Psoas muscle (tissue), 7 donors: ENCODE measurements at regions not wholly inside any gene's neighbourhood (a gene's known extent, or its start where the extent isn't known, plus 50 kb on each side); places are given as distances from the start of the nearest gene placed in this dataset.

Experiments
- ATAC-seq, 4 donors: fragments of 200-7000 bp; cut with Tn5 transposase; one replicate each; pipeline ENCODE4 v1.9.1; 2020; ENCODE audit warnings: moderate library complexity in 3 of 4, mild to moderate bottlenecking in 2 of 4
- DNase-seq, 2 donors: peaks; one replicate each; pipeline ENCODE4 v3.0.0-alpha.2; 2020
- H3K27ac ChIP-seq: fragments of 200-600 bp; one replicate; pipeline ENCODE4 v1.8.0; 2022
- H3K27me3 ChIP-seq, 3 donors: fragments of 200-600 bp in 1 of 3; one replicate each; pipeline versions ENCODE4 v1.6.1 to v1.8.0; 2013 to 2022; ENCODE audit warnings: low read length in 2 of 3, mild to moderate bottlenecking in 2 of 3, moderate library complexity in 1 of 3; ENCODE audit not compliant: insufficient read depth in 3 of 3
- H3K36me3 ChIP-seq, 2 donors: fragments of 200-600 bp in 1 of 2; one replicate each; pipeline versions ENCODE4 v1.6.1 to v1.8.0; 2013 to 2022; ENCODE audit warnings: low read depth in 1 of 2, mild to moderate bottlenecking in 1 of 2, moderate library complexity in 1 of 2; ENCODE audit not compliant: insufficient read depth in 1 of 2
- H3K4me1 ChIP-seq: fragments of 200-600 bp; one replicate; pipeline ENCODE4 v1.8.0; 2022
- H3K4me3 ChIP-seq: fragments of 200-600 bp; one replicate; pipeline ENCODE4 v1.8.0; 2022; ENCODE audit warnings: mild to moderate bottlenecking
- H3K9me3 ChIP-seq: fragments of 200-600 bp; one replicate; pipeline ENCODE4 v1.8.0; 2022
- WGBS, 3 donors: extraction: QIAGEN DNeasy Blood & Tissue Kit; methylation state at CpG; one replicate each; pipeline versions ENCODE4 v1.1.6 to v1.1.7; 2013; 5-methylcytosine and 5-hydroxymethylcytosine counted together
- intact Hi-C, 2 donors: fragments of 100-400 bp; cut with DNase I; formaldehyde crosslinking; loops; one replicate each; pipeline versions ENCODE4 v1.11.0 to v1.14.2; 2022
- TF ChIP-seq, protein P1 (sequence below): fragments of 200-600 bp; IDR thresholded peaks from one replicate; pipeline ENCODE4 v1.8.0; 2022; ENCODE audit warnings: antibody characterized with exemption
- donor health status: healthy with polysubstance abuse.
- donor health status: DM: no; HTN: no; CAD: no; lungs with moderate emphysema.
- donor health status: Bipolar disorder and iron deficiency.
- donor health status: healthy.
- donor health status: DM: yes; HTN: yes; CAD: no.
- donor health status: DM: no; HTN: no; CAD: no.
- donor health status: DM: yes; HTN: yes; CAD: no.

DNA sequence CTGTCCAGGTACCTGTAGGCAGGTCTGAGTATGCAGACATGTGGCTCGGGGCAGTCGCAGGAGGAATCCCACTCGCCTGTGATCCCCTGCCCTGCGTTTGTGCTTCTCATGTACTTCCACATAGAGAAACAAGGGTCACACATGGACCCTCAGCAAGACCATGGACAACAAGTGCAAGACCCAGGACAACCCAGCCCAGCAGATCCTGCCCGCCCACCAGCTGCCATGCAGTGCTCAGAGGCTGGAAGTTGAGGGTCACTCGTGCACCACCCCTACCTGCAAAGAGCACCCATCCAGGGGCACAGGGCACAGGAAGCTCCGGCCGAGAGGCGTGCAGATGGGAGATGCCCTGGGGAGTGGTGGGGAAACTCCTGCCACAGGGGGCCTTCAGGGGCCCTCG, 67.5 kb upstream of the C14orf180 start:
- H3K9me3 ChIP-seq: no peaks in the 10 kb centered on the region
- TF ChIP-seq, protein P1, sequence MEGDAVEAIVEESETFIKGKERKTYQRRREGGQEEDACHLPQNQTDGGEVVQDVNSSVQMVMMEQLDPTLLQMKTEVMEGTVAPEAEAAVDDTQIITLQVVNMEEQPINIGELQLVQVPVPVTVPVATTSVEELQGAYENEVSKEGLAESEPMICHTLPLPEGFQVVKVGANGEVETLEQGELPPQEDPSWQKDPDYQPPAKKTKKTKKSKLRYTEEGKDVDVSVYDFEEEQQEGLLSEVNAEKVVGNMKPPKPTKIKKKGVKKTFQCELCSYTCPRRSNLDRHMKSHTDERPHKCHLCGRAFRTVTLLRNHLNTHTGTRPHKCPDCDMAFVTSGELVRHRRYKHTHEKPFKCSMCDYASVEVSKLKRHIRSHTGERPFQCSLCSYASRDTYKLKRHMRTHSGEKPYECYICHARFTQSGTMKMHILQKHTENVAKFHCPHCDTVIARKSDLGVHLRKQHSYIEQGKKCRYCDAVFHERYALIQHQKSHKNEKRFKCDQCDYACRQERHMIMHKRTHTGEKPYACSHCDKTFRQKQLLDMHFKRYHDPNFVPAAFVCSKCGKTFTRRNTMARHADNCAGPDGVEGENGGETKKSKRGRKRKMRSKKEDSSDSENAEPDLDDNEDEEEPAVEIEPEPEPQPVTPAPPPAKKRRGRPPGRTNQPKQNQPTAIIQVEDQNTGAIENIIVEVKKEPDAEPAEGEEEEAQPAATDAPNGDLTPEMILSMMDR: no peak
- peaks cover 0 to 39% (median 7%) of the 10 kb centered on the region in 3 donors for H3K27me3 ChIP-seq
- ATAC-seq (no peak), DNase-seq (no peak)
- 69 to 85% (median 74%) methylated on average over 10 of the region's 10 CpGs for WGBS, 3 donors
- H3K27ac ChIP-seq: no peak overlapping the region
- no peaks in the 10 kb centered on the region for H3K4me1 ChIP-seq
- intact Hi-C loops: no loop called here
- H3K36me3 ChIP-seq: no peaks in the 10 kb centered on the region
- no peak overlapping the region for H3K4me3 ChIP-seq

DNA sequence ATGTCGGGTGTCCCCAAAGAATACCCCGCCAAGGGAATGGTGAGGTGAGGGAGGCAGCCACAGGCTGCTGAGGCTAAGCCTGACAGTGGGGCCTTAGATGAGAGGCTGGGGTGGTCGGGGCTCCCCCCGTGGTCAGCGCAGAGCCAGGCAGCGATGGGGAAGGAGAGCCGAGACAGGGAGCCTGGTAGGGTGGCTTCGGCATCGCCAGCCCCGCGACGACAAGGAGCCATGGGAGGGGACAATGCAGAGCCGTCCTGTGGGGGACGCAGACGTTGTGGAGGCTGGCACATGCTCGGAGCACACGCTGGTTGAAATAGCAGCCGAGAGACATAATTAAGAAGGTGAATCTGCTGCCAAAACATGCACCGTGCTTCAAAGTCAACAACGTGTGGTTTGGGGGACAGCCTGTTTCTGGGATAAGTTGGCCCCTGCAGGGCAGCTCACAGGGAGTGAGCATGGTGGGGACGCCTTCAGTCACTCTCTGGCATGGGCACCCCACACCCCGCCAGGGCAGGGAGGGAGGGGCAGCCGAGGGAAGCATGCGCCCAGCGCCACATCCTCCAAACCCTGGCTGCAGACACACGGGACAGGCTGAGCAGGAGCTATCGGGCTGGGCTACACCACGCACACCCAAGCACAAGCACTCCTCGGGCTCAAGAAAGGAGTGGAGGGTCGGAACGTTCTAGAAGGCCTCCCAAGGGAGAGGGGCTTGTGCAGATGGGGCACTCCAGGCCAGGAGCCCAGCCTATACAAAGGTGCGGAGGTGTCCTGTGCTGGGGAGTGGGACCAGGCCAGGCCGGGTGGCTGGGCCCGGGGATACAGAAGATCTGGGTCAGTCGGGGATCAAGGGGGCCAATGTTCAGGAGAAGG, 66.6 kb upstream of the C14orf180 start:
- 49 to 59% (median 54%) methylated on average over 34 to 35 of the region's 35 CpGs for WGBS, 3 donors
- H3K27me3 ChIP-seq: peaks cover 0 to 35% (median 7%) of the 10 kb centered on the region in 3 donors
- no peak for DNase-seq
- intact Hi-C loops: no loop called here
- H3K27ac ChIP-seq: no peak overlapping the region
- H3K36me3 ChIP-seq: no peaks in the 10 kb centered on the region
- no peak for ATAC-seq
- H3K4me1 ChIP-seq: no peaks in the 10 kb centered on the region
- no peaks in the 10 kb centered on the region for H3K9me3 ChIP-seq
- TF ChIP-seq, protein P1: no peak
- H3K4me3 ChIP-seq: no peak overlapping the region

DNA sequence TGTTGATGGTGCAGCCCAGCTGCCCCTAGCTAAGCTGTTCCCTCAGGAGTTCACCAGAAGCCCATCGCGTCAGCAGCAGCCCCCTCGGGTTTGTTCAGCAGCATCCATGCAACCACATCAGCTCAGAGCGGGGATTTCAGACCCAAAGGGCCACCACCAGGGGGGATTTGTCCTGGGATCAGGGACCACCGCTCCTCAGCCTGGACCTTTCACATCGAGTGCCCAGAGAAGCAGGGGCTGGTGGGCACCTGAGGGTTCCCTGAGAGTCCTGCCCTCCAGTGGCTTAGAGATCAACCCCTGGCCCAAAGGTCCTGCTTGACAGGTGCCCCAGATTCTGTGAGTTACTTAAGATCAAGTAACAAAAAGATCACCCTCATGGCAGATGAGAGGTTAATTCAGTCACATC, 65.9 kb upstream of the C14orf180 start:
- H3K27ac ChIP-seq: no peak overlapping the region
- H3K4me1 ChIP-seq: no peaks in the 10 kb centered on the region
- no peak for ATAC-seq
- 78 to 80% (median 80%) methylated on average over 6 of the region's 6 CpGs for WGBS, 3 donors
- no peak overlapping the region for H3K4me3 ChIP-seq
- H3K36me3 ChIP-seq: no peaks in the 10 kb centered on the region
- intact Hi-C loops: no loop called here
- H3K27me3 ChIP-seq: peaks cover 0 to 35% (median 9%) of the 10 kb centered on the region in 3 donors
- no peaks in the 10 kb centered on the region for H3K9me3 ChIP-seq
- no peak for DNase-seq
- TF ChIP-seq, protein P1: no peak

DNA sequence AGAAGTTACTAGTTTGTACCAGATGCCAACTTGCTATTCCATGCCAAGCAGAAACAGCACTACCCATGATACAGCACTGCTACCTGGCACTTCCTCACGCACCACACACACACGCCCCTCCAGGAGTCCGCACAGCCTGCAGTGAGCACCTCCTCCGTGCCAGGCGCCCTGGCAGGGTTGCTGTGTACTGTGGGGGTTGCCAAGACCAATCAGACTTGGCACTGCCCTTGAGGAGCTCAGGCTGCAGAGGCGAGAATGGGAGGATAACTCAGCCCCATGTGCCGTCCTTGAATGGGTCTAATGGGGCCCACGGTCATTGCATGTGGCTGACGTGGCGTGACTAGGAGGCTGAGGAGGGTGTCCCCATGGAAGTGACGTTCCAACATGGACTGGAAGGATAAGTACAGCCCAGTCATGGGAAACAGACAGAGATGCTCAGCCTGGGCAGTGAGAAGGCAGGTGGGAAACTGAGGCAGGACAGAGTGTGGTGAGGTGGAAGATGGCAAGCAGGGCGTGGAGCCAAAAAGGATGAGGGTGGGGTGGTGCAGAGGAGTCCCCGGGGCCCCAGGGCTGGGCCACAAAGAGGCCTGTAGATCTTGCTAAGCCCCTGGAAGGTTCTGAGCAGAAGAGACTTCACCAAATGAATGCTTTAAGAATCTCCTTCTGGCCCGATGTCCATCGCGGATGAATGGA, 65.3 kb upstream of the C14orf180 start:
- ATAC-seq (no peak), DNase-seq (no peak)
- TF ChIP-seq, protein P1: no peak
- H3K27ac ChIP-seq: no peak overlapping the region
- intact Hi-C loops: no loop called here
- H3K27me3 ChIP-seq: peaks cover 0 to 31% (median 10%) of the 10 kb centered on the region in 3 donors
- no peaks in the 10 kb centered on the region for H3K4me1 ChIP-seq
- WGBS, 3 donors: 45 to 55% (median 47%) methylated on average over 16 of the region's 16 CpGs
- no peaks in the 10 kb centered on the region for H3K36me3 ChIP-seq
- H3K4me3 ChIP-seq: no peak overlapping the region
- no peaks in the 10 kb centered on the region for H3K9me3 ChIP-seq
